ENCODE measurements at regions not wholly inside any gene's neighbourhood (a gene's known extent, or its start where the extent isn't known, plus 50 kb on each side); places are given as distances from the start of the nearest gene placed in this dataset.
"Not testable (repeated sequence)": the region's sequence is repeated elsewhere in the genome, so short reads cannot be mapped to it uniquely, and the experiment has no call there.

GRCh38 chr17:22278302-22279275 is 586.3 kb downstream of the KCNJ18 start:
- Histone ChIP-seq H3K27me3 (no peaks in the 10 kb centered on the region), H3K9me3 (peaks cover 0 to 22% (median 15%) of the 10 kb centered on the region in 4 donors), H3K4me3 (no peak overlapping the region), H3K4me1 (no peaks in the 10 kb centered on the region), H3K36me3 (no peaks in the 10 kb centered on the region), H3K27ac (no peak overlapping the region)
- intact Hi-C loops (cut with DNase I; ENCODE audit: low total_unique reads): no loop called here
- no peak for TF ChIP-seq POLR2A (IDR thresholded peaks at IDR 0.05)
- TF ChIP-seq POLR2AphosphoS5 (IDR thresholded peaks at IDR 0.05): no peak
- TF ChIP-seq, protein P1, sequence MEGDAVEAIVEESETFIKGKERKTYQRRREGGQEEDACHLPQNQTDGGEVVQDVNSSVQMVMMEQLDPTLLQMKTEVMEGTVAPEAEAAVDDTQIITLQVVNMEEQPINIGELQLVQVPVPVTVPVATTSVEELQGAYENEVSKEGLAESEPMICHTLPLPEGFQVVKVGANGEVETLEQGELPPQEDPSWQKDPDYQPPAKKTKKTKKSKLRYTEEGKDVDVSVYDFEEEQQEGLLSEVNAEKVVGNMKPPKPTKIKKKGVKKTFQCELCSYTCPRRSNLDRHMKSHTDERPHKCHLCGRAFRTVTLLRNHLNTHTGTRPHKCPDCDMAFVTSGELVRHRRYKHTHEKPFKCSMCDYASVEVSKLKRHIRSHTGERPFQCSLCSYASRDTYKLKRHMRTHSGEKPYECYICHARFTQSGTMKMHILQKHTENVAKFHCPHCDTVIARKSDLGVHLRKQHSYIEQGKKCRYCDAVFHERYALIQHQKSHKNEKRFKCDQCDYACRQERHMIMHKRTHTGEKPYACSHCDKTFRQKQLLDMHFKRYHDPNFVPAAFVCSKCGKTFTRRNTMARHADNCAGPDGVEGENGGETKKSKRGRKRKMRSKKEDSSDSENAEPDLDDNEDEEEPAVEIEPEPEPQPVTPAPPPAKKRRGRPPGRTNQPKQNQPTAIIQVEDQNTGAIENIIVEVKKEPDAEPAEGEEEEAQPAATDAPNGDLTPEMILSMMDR (IDR thresholded peaks at IDR 0.05): no peak
- TF ChIP-seq EP300 (IDR thresholded peaks at IDR 0.05): no peak
- DNase-seq: peak in 1 of 2 donors; percentile 20
- 86 to 88% (median 87%) methylated on average over 19 to 35 of the region's 35 CpGs for WGBS, 5 donors

GRCh38 chr17:22286337-22287041 is 594.2 kb downstream of the KCNJ18 start:
- Histone ChIP-seq H3K27ac (no peak overlapping the region), H3K4me1 (no peaks in the 10 kb centered on the region), H3K27me3 (no peaks in the 10 kb centered on the region), H3K4me3 (no peak overlapping the region), H3K36me3 (no peaks in the 10 kb centered on the region), H3K9me3 (peaks cover 0 to 15% (median 6%) of the 10 kb centered on the region in 4 donors)
- TF ChIP-seq POLR2AphosphoS5 (IDR thresholded peaks at IDR 0.05) (no peak), EP300 (IDR thresholded peaks at IDR 0.05) (no peak), POLR2A (IDR thresholded peaks at IDR 0.05) (no peak)
- TF ChIP-seq, protein P1 (IDR thresholded peaks at IDR 0.05): no peak
- 76 to 82% (median 81%) methylated on average over 18 to 22 of the region's 22 CpGs for WGBS, 5 donors
- intact Hi-C loops (cut with DNase I; ENCODE audit: low total_unique reads): no loop called here
- peak in 1 of 2 donors; percentile 24 for DNase-seq

GRCh38 chr17:22298484-22298951 is 606.2 kb downstream of the KCNJ18 start:
- H3K27ac ChIP-seq; H3K4me1 ChIP-seq; H3K4me3 ChIP-seq; DNase-seq; H3K27me3 ChIP-seq; H3K36me3 ChIP-seq; intact Hi-C loops (cut with DNase I; ENCODE audit: low total_unique reads): not testable (repeated sequence)
- WGBS, 5 donors: 84 to 91% (median 88%) methylated on average over 11 to 23 of the region's 33 CpGs
- H3K9me3 ChIP-seq: peaks cover 0 to 54% (median 34%) of the 10 kb centered on the region in 4 donors

DNA sequence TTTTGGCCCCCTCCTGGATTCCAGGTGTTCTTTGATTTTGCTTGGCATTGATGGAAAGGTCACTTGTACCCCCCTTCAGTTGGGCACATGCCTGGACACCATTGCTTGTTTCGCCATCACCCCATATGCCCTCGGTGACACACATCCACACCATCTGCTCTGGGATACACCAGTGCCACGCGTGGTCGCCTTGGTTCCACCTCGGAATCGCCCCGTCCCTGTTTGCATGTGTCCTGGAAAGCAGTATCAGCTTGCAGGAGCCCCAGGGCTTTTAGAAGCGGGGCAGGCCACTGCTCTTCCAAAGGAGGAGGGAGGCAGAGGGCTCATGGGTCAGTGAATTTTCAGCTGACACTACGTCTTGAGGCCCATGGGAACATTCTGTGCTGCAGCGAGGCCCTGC is 607.9 kb downstream of the KCNJ18 start:
- peaks cover 0 to 71% (median 47%) of the 10 kb centered on the region in 4 donors for H3K9me3 ChIP-seq
- TF ChIP-seq EP300 (IDR thresholded peaks at IDR 0.05) (no peak), POLR2AphosphoS5 (IDR thresholded peaks at IDR 0.05) (no peak), POLR2A (IDR thresholded peaks at IDR 0.05) (no peak)
- TF ChIP-seq, protein P1 (IDR thresholded peaks at IDR 0.05): no peak
- 80 to 88% (median 85%) methylated on average over 10 to 11 of the region's 11 CpGs for WGBS, 5 donors

More for the DNA sequence above, 607.9 kb downstream of the KCNJ18 start:
- Histone ChIP-seq H3K27ac (no peak overlapping the region), H3K4me1 (no peaks in the 10 kb centered on the region), H3K4me3 (no peak overlapping the region), H3K27me3 (no peaks in the 10 kb centered on the region), H3K36me3 (no peaks in the 10 kb centered on the region)
- intact Hi-C loops (cut with DNase I; ENCODE audit: low total_unique reads): loop anchor here (10.0 kb wide), 1 partner anchor 55 kb away; no protein-coding TSS in a partner anchor
- DNase-seq: no peak
